22Rv1 (cell line): ENCODE measurements at regions not wholly inside any gene's neighbourhood (a gene's known extent, or its start where the extent isn't known, plus 50 kb on each side); places are given as distances from the start of the nearest gene placed in this dataset.

Experiments
- ZFX ChIP-seq: fragments of 450-650 bp; IDR thresholded peaks from 2 replicates; pipeline ENCODE4 v1.6.1; 2017; ENCODE audit warnings: antibody characterized with exemption, borderline replicate concordance
- TF ChIP-seq, protein P1 (sequence below): fragments of 450-650 bp; IDR thresholded peaks from 2 replicates; pipeline ENCODE4 v1.5.1; 2017; ENCODE audit warnings: mild to moderate bottlenecking

- TF ChIP-seq, protein P1, sequence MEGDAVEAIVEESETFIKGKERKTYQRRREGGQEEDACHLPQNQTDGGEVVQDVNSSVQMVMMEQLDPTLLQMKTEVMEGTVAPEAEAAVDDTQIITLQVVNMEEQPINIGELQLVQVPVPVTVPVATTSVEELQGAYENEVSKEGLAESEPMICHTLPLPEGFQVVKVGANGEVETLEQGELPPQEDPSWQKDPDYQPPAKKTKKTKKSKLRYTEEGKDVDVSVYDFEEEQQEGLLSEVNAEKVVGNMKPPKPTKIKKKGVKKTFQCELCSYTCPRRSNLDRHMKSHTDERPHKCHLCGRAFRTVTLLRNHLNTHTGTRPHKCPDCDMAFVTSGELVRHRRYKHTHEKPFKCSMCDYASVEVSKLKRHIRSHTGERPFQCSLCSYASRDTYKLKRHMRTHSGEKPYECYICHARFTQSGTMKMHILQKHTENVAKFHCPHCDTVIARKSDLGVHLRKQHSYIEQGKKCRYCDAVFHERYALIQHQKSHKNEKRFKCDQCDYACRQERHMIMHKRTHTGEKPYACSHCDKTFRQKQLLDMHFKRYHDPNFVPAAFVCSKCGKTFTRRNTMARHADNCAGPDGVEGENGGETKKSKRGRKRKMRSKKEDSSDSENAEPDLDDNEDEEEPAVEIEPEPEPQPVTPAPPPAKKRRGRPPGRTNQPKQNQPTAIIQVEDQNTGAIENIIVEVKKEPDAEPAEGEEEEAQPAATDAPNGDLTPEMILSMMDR = no peak
- no peak for TF ChIP-seq ZFX
These were observed 179.0 kb upstream of the LARGE1 start for GRCh38 chr22:34099278-34099677.
